GM10266 (cell line): ENCODE measurements at regions not wholly inside any gene's neighbourhood (a gene's known extent, or its start where the extent isn't known, plus 50 kb on each side); places are given as distances from the start of the nearest gene placed in this dataset.

Experiments used
- DNase-seq: peaks from one replicate; pipeline ENCODE4 v3.0.0; 2012; ENCODE audit errors: extremely low spot score
- CTCF ChIP-seq: IDR thresholded peaks from 2 replicates; pipeline ENCODE4 v1.5.1; 2012; ENCODE audit warnings: mild to moderate bottlenecking, low read depth; ENCODE audit not compliant: control insufficient read depth, insufficient read depth; ENCODE audit errors: missing control alignments

DNA sequence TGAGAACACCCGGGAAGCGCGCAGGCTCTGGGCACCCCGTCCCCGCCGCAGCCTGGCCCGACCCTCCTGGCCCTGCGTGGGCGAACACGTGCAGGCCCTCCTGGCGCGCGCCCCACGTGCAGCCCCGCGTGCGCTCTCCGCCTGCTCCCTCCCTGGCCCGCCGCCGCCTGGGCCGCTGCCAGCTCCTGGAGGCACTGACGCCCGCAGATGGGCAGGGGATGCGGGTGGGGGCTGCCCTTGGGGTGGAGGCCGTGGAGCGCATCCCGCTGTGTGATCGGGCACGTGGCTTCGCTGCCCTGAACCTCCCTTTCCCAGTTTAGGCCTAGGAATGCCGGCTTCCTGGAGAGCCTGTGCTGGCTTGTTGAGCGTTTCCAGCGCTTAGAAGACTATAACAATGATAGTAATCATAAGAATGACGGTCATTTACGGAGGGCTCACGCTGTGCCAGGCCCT lies 104.6 kb upstream of the SLC6A6 start:
- no peak for DNase-seq
- TF ChIP-seq CTCF: no peak

DNA sequence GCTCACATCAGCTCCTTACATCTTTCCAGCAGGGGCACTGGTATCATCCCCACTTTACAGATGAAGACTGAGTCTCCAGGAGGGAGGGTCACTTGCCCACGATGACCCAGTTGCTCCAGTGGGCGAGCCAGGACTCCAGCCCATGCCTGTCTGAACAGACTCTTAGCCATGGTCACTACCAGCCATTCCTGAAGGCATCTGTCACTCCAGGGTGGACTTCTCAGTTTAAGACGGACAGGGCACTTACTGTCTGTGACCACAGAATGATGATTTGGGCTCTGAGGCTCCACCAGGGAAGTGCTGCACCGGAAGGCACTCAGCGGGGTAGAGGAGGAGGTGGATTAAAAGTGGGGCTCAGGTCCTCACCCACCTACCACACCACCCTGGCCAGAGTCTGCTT lies 104.0 kb upstream of the SLC6A6 start:
- no peak for TF ChIP-seq CTCF
- no peak for DNase-seq

- DNase-seq: no peak
- no peak for TF ChIP-seq CTCF
These were observed 103.3 kb upstream of the SLC6A6 start for GRCh38 chr3:14298991-14299555.

DNA sequence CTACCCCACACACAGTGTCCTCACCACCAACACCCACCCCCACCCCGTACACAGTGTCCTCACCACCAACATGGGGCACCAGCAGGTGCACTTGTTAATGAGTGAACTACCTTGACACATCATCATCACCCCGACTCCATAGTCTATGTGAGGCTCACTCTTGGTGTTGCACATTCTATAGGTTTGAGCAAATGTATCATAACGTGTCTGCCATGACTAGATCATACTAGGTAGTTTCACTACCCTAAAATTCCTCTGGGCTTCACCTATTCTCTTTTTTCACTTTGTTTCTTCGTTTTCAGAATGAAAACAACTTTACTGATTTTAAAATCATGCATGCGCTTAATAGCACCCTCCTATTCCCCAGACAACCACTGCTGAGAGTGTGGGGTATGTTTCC lies 102.6 kb upstream of the SLC6A6 start:
- no peak for TF ChIP-seq CTCF
- DNase-seq: no peak

DNA sequence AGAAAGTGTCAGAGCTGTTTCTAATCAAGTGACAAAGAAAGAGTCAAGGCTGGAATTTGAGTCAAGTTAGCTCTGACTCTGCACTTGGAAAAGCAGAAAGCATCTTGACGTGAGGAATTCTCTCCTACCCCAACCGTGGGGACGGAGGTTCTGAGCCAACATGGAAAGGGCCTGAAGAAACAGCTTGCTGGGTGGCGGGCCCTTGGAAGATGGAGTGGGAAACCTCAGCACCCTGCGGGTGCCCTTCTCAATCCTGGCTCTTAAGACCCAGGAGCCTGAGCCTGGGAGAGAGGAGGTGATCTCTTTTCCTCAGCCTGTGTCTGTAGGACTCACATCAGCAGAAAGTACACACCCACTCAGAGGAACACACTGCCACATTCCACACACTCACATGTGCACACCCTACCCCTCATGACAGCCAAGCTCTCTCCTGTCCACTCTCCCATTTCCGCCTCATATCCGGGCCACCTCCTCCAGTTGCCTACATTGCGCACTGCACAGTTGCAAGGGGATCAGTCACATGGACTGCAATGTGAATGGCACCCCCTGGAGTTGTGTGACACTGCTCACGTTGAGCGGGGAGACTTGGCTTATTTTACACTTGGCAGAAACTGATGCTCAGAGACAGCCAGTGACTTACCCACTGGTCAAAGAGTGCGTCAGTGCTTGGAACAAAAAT lies 101.5 kb upstream of the SLC6A6 start:
- DNase-seq: no peak
- no peak for TF ChIP-seq CTCF

- DNase-seq: no peak
- TF ChIP-seq CTCF: no peak
These were observed 100.8 kb upstream of the SLC6A6 start for GRCh38 chr3:14301558-14301957.

- DNase-seq: no peak
- no peak for TF ChIP-seq CTCF
These were observed 98.9 kb upstream of the SLC6A6 start for GRCh38 chr3:14303336-14304100.
